Pons (tissue), 1 donor: ENCODE measurements at regions not wholly inside any gene's neighbourhood (a gene's known extent, or its start where the extent isn't known, plus 50 kb on each side); places are given as distances from the start of the nearest gene placed in this dataset.
A peak's percentile ranks its signal among the peaks of the same experiment; 100 is the strongest.

ENCODE experiments used
- DNase-seq: peaks from one replicate; pipeline ENCODE4 v3.0.0-alpha.2; 2016; ENCODE audit warnings: low spot score

- no peak for DNase-seq
These were observed 737.0 kb downstream of the HDGFL1 start for GRCh38 chr6:23306251-23306950.

GRCh38 chr6:23307516-23307915 lies 738.1 kb downstream of the HDGFL1 start:
- no peak for DNase-seq

DNA sequence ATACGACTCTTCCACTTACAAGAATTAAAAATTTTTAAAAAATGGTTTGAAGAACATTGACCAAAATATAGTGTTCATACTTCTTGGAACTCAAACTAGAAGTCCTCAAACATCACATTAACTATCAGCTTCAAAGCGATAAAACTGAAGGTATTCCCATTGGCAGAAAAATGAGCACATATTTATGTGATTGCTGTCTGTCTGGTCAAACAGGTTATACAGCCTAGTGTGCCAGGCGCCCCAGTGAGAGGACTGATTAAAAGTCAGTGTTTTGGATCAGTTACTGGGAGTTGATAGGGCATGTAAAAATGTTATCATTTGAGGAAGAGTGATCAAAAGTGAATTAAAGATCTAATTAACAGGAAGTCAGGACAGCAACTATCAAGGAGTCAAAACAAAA lies 738.8 kb downstream of the HDGFL1 start:
- DNase-seq, result no peak

DNA sequence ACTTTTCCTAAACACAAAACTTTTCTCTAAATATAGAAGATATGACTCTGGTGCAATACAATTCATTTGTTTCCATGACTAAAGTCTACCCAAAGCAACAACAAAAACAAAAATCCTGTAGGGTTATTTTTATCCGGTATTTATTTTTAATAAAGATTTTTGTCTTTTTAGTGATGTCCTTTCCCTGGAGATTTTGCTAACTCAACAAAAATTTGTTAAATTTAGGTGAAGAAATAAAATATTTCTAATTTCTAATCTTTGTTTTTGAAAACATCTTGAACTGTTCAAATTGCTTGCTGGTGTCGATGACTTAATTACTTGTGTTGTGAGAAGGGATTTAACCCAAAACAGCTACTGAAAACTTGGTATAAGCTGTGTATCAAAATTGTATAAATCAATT lies 741.8 kb downstream of the HDGFL1 start:
- DNase-seq, result no peak

GRCh38 chr6:23316131-23316530 lies 746.8 kb downstream of the HDGFL1 start:
- DNase-seq, result no peak

DNA sequence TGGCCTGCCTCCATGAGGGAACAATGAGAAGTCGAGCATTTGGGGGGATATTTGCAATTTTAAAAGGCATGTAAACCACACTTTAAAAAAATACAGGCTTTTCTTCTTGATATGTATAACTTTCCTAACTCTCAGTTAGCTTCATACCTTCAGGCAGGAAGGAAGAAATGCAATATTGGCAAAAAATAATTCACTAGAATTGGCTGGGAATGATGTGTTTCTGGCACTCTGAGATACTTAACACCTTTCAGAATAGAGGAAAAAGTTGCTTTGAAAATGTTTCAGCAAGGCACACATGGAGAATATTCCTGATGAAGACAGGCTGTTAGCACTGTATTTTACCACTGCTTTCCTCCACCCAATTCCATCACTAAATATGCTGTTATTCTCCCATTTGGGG lies 747.6 kb downstream of the HDGFL1 start:
- no peak for DNase-seq

- DNase-seq, result no peak
These were observed 750.2 kb downstream of the HDGFL1 start for GRCh38 chr6:23319582-23319981.

DNA sequence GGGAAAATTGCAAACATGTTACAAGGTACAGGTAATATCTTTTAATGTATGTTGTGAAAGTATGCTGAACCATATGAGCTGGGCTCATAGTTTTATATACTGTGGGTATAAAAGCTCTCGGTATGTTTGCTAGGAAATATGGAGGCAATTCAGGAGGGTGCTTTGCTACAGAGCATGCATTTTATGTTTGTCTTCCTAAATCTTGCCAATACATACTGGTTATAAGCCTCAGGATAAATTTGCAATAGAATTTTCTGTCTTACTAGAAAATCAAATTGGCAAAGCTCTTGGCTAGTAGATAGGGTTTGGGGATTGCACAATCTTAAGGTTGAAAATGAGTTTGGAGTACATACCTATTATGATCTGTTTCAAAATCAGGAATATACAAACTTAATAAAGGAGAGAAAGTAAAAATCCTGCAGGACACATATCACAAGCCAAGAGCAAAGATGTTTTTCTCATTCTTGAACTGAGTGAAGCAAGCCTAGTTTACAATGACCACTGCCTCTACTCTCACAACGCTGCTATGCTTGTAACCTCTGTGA lies 751.2 kb downstream of the HDGFL1 start:
- no peak for DNase-seq

- DNase-seq, result no peak
These were observed 754.5 kb downstream of the HDGFL1 start for GRCh38 chr6:23323897-23324296.

GRCh38 chr6:23325065-23325464 lies 755.7 kb downstream of the HDGFL1 start:
- no peak for DNase-seq

GRCh38 chr6:23327621-23328020 lies 758.3 kb downstream of the HDGFL1 start:
- no peak for DNase-seq

- peak; percentile 12 for DNase-seq
These were observed 759.7 kb downstream of the HDGFL1 start for GRCh38 chr6:23329086-23329485.

DNA sequence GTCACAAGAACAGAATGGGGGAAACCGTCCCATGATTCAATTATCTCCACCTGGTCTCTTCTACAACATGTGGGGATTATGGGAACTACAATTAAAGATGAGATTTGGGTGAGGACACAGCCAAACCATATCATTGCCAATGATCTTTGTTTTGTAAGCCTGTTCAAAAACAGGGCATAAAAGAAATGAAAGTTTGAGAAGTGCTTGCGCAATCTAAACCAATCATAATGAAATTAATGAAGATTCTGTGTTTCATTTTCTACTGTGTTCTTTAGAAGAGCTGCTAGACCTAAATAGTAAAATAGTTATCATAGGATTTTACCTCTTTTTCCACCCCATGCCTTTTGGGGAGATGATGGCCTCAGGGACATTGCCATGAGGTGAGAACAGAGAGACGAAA lies 761.3 kb downstream of the HDGFL1 start:
- no peak for DNase-seq

DNA sequence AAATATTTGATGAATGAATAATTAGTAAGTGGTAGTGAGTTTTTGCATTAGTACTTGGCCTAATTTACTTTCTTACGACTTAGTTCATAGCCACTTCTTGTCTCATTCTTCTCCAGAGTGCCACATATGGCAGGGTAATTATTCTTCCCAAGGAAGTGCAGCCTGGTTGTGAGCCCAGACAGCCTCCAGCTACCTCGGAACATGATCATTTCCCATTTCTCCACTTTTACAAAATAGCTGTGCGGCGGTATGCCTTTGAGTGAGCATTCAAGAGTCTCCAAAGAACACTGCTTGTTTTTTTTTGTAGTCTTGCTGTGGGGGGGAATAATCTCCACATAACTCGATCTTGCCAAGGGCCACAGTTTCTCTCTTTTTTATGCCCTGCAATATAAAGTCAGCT lies 765.0 kb downstream of the HDGFL1 start:
- peak; percentile 5 for DNase-seq

DNA sequence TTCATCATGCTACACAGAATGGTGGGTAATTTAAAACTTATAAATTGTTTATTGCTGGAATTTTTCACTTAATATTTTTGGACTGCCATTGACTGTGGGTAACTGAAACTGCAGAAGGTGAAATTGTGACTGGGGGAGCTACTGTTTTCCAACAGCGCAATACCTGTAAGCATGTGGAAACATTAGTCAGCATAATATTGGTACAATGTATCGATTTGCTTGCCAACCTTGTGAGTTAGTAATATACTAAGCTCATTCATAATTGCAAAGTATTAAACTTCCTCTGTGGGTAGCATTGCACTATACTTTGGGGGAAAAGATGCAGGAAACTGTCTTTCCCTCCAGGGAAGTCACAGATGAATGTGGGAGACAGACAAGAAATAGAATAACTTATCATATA lies 766.5 kb downstream of the HDGFL1 start:
- no peak for DNase-seq

- DNase-seq, result no peak
These were observed 769.9 kb downstream of the HDGFL1 start for GRCh38 chr6:23339268-23339667.

DNA sequence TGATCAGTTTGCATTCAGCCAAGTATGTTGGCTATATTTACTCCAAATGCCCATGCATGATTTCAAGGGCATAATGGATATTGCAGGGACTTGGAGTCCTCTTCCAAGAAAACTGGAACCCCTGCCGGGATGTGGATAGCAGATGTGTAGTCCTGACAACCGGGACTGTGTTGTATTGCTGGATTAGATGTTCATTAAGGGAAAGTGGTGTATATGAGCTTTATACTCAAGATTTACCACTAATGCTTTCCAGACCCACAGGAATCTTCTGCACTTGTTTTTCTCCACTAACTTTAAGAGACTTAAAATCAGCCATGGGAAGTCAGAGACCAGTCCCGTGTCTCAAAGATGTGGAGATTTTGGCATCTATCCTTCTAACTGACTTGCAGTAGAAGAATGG lies 770.9 kb downstream of the HDGFL1 start:
- DNase-seq, result peak; percentile 16

GRCh38 chr6:23343610-23344306 lies 774.4 kb downstream of the HDGFL1 start:
- DNase-seq, result no peak

DNA sequence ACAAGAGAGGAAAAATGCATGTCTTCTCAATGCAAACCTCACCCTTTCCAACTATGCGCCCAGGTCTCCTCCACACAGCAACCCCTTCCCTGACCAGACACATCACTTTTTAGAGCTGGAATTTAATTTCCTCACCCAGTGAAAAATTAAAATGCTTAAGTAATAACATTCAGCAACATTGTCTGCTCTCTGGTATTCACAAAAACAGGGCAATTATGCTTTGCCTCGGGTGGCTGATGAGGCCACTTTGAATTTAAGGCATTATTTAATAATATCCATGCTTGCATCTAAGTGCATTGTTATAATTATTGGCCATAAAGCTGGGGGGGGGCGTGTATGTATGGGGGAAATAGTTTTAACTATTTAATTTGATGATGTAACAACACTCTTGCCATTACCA lies 777.8 kb upstream of the NRSN1 start:
- no peak for DNase-seq

DNA sequence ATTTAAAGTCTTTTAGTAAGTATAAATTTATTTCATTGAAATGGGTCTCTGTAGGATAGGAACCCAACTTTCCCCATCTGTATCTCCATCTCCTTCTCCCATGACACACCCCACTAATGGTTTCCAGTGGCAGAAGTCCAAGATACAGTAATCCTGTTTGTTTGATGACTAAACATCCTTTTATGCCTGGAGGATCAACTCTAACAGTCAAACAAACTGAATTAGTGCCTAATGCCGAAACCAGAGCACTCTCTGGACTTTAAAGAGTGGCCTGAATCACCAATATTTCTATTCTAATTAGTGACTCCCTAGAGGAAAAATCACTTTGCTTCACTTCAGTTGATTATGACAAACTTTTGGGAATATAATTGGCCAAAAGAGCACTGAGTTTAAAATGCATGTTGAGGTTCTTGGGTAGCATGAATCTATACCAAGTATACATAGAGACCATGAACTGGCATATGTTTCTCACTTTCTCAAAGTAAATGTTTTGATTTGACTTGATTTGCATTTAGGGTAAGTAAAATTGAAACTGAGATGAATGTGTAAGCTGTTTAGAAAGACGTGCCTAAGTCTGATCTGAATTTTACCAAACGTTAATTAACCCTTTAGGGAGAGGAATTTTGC lies 776.4 kb upstream of the NRSN1 start:
- DNase-seq, result no peak

- no peak for DNase-seq
These were observed 775.1 kb upstream of the NRSN1 start for GRCh38 chr6:23350752-23351453.

DNA sequence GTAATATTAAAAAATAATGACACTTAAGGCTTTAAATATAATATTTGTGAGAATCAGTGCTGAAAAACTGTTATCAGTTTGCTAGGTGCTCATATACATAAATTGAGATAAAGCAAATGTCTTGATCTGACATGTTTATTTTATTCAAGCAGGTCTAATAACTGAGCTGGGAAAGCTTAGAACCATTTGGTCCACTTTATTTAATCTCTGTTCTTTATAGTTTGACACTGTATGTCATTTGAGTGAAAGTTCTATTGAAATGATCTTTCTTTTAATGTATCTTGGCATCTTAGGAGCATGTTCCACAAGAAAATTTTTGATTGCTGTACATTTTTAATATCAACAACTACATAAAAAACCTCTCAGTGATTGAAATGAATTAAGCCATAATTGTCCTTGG lies 772.0 kb upstream of the NRSN1 start:
- DNase-seq, result no peak
